ENCODE measurements at regions not wholly inside any gene's neighbourhood (a gene's known extent, or its start where the extent isn't known, plus 50 kb on each side); places are given as distances from the start of the nearest gene placed in this dataset.
A peak's percentile ranks its signal among the peaks of the same experiment; 100 is the strongest.
"Not testable (repeated sequence)": the region's sequence is repeated elsewhere in the genome, so short reads cannot be mapped to it uniquely, and the experiment has no call there.

- DNase-seq, result peak; percentile 54
Measured at GRCh38 chr2:122749405-122749804, 994.0 kb downstream of the TSN start.

- DNase-seq, result no peak
Measured at GRCh38 chr2:122750095-122750494, 994.6 kb downstream of the TSN start.

- DNase-seq, result no peak
Measured at GRCh38 chr2:122750808-122751207, 995.4 kb downstream of the TSN start.

- DNase-seq, result no peak
Measured at GRCh38 chr2:122753336-122753735, 997.9 kb downstream of the TSN start.

- DNase-seq, result no peak
Measured at GRCh38 chr2:122754561-122754960, 999.1 kb downstream of the TSN start.

GRCh38 chr2:122755281-122755780, 999.9 kb downstream of the TSN start:
- no peak for DNase-seq

- no peak for DNase-seq
Measured at GRCh38 chr2:122758967-122759366, 1003.5 kb downstream of the TSN start.

- no peak for DNase-seq
Measured at GRCh38 chr2:122764014-122764413, 1008.6 kb downstream of the TSN start.

- DNase-seq, result no peak
Measured at GRCh38 chr2:122780251-122780650, 1024.8 kb downstream of the TSN start.

GRCh38 chr2:122794100-122794499, 1038.6 kb downstream of the TSN start:
- no peak for DNase-seq

- no peak for DNase-seq
Measured at GRCh38 chr2:122795763-122796162, 1040.3 kb downstream of the TSN start.

- DNase-seq, result no peak
Measured at GRCh38 chr2:122799391-122799790, 1043.9 kb downstream of the TSN start.

GRCh38 chr2:122800781-122801180, 1045.3 kb downstream of the TSN start:
- DNase-seq, result no peak

GRCh38 chr2:122804494-122804893, 1049.0 kb downstream of the TSN start:
- no peak for DNase-seq

GRCh38 chr2:122805346-122805745, 1049.9 kb downstream of the TSN start:
- DNase-seq, result no peak

GRCh38 chr2:122808286-122808969, 1053.0 kb downstream of the TSN start:
- peak; percentile 30 for DNase-seq

GRCh38 chr2:122812214-122812613, 1056.8 kb downstream of the TSN start:
- not testable (repeated sequence) for DNase-seq

- no peak for DNase-seq
Measured at GRCh38 chr2:122815120-122815519, 1059.7 kb downstream of the TSN start.

- DNase-seq, result no peak
Measured at GRCh38 chr2:122816803-122817202, 1061.4 kb downstream of the TSN start.

GRCh38 chr2:122822319-122822718, 1066.9 kb downstream of the TSN start:
- DNase-seq, result no peak

GRCh38 chr2:122830157-122830556, 1074.7 kb downstream of the TSN start:
- no peak for DNase-seq

GRCh38 chr2:122831649-122832048, 1076.2 kb downstream of the TSN start:
- peak; percentile 37 for DNase-seq

- DNase-seq, result no peak
Measured at GRCh38 chr2:122843503-122843902, 1088.1 kb downstream of the TSN start.

- DNase-seq, result no peak
Measured at GRCh38 chr2:122851161-122851560, 1095.7 kb downstream of the TSN start.

GRCh38 chr2:122851972-122852531, 1096.6 kb downstream of the TSN start:
- no peak for DNase-seq

All from DMS53 (cell line).